Testis (tissue), 2 donors: ENCODE measurements at regions not wholly inside any gene's neighbourhood (a gene's known extent, or its start where the extent isn't known, plus 50 kb on each side); places are given as distances from the start of the nearest gene placed in this dataset.

Experiments
- DNase-seq: peaks from one replicate; pipeline ENCODE4 v3.0.0-alpha.2; 2019
- H3K27ac ChIP-seq, 2 donors: fragments of 200-600 bp; sonication (generic); one replicate each; pipeline ENCODE4 v1.5.1; 2019
- H3K27me3 ChIP-seq: fragments of 200-600 bp; sonication (generic); one replicate; pipeline ENCODE4 v1.5.1; 2019
- H3K36me3 ChIP-seq: fragments of 200-600 bp; sonication (generic); one replicate; pipeline ENCODE4 v1.5.1; 2017; ENCODE audit warnings: low read depth; ENCODE audit errors: missing control alignments
- H3K4me1 ChIP-seq: fragments of 200-600 bp; sonication (generic); one replicate; pipeline ENCODE4 v1.5.1; 2019
- H3K4me3 ChIP-seq, 2 donors: fragments of 200-600 bp; sonication (generic); one replicate each; pipeline ENCODE4 v1.5.1; 2017 to 2019
- H3K9me3 ChIP-seq: fragments of 200-600 bp; sonication (generic); one replicate; pipeline ENCODE4 v1.5.1; 2017
- CTCF ChIP-seq, 3 experiments: fragments of 450-650 bp in 2 of 3; fragments of 200-600 bp in 1 of 3; sonication (generic) in 1 of 3; IDR thresholded peaks; one replicate each; pipeline ENCODE4 v1.5.1; 2016 to 2019; ENCODE audit warnings: antibody characterized with exemption in 3 of 3, mild to moderate bottlenecking in 2 of 3, moderate library complexity in 1 of 3
- POLR2A ChIP-seq: fragments of 450-650 bp; IDR thresholded peaks from one replicate; pipeline ENCODE4 v1.6.1; 2017; ENCODE audit warnings: antibody characterized with exemption, mild to moderate bottlenecking, moderate library complexity
- WGBS, 2 donors: methylation state at CpG; one replicate each; pipeline ENCODE4 v1.1.5; 2018; 5-methylcytosine and 5-hydroxymethylcytosine counted together
- intact Hi-C: fragments of 100-400 bp; cut with DNase I; formaldehyde crosslinking; loops from one replicate; pipeline ENCODE4 v1.15.1; 2023; ENCODE audit warnings: low total_unique reads

GRCh38 chr2:51483720-51484119 lies 451.8 kb upstream of the NRXN1 start:
- H3K9me3 ChIP-seq, result no peaks in the 10 kb centered on the region
- WGBS, 2 donors, result 77 to 80% methylated on average over 1 of the region's 1 CpG
- H3K36me3 ChIP-seq, result no peaks in the 10 kb centered on the region
- intact Hi-C loops, result no loop called here
- no peaks in the 10 kb centered on the region for H3K4me1 ChIP-seq
- no peaks in the 10 kb centered on the region for H3K27me3 ChIP-seq
- H3K4me3 ChIP-seq, result no peak overlapping the region
- no peak for DNase-seq
- TF ChIP-seq POLR2A, result no peak
- TF ChIP-seq CTCF (IDR thresholded peaks at IDR 0.05), result no peak
- H3K27ac ChIP-seq, result no peak overlapping the region

- Histone ChIP-seq H3K4me3 (no peak overlapping the region), H3K9me3 (no peaks in the 10 kb centered on the region), H3K36me3 (no peaks in the 10 kb centered on the region), H3K4me1 (no peaks in the 10 kb centered on the region), H3K27me3 (no peaks in the 10 kb centered on the region), H3K27ac (no peak overlapping the region)
- no peak for DNase-seq
- WGBS, 2 donors, result 81 to 82% methylated on average over 7 of the region's 7 CpGs
- TF ChIP-seq CTCF (IDR thresholded peaks at IDR 0.05), result no peak
- TF ChIP-seq POLR2A, result no peak
- intact Hi-C loops, result no loop called here
These were observed 440.9 kb upstream of the NRXN1 start for GRCh38 chr2:51472783-51473182.

- Histone ChIP-seq H3K36me3 (no peaks in the 10 kb centered on the region), H3K27ac (no peak overlapping the region), H3K4me1 (no peaks in the 10 kb centered on the region), H3K9me3 (no peaks in the 10 kb centered on the region), H3K4me3 (no peak overlapping the region), H3K27me3 (no peaks in the 10 kb centered on the region)
- WGBS, 2 donors, result 86 to 87% methylated on average over 2 of the region's 2 CpGs
- TF ChIP-seq POLR2A (no peak), CTCF (IDR thresholded peaks at IDR 0.05) (no peak)
- intact Hi-C loops, result no loop called here
- DNase-seq, result no peak
These were observed 440.4 kb upstream of the NRXN1 start for GRCh38 chr2:51472300-51472699.

GRCh38 chr2:51469102-51469501 lies 437.2 kb upstream of the NRXN1 start:
- Histone ChIP-seq H3K4me3 (no peak overlapping the region), H3K4me1 (no peaks in the 10 kb centered on the region), H3K27ac (no peak overlapping the region), H3K36me3 (no peaks in the 10 kb centered on the region), H3K27me3 (no peaks in the 10 kb centered on the region), H3K9me3 (no peaks in the 10 kb centered on the region)
- TF ChIP-seq CTCF (IDR thresholded peaks at IDR 0.05) (no peak), POLR2A (no peak)
- intact Hi-C loops, result no loop called here
- 81 to 90% methylated on average over 4 of the region's 4 CpGs for WGBS, 2 donors
- DNase-seq, result no peak

GRCh38 chr2:51465326-51465725 lies 433.4 kb upstream of the NRXN1 start:
- no peak for TF ChIP-seq POLR2A
- no peak for TF ChIP-seq CTCF (IDR thresholded peaks at IDR 0.05)
- Histone ChIP-seq H3K27ac (no peak overlapping the region), H3K36me3 (no peaks in the 10 kb centered on the region), H3K9me3 (no peaks in the 10 kb centered on the region), H3K4me1 (no peaks in the 10 kb centered on the region), H3K27me3 (no peaks in the 10 kb centered on the region), H3K4me3 (no peak overlapping the region)
- 38 to 46% methylated on average over 4 of the region's 4 CpGs for whole genome bisulfite sequencing, 2 donors
- intact Hi-C loops, result no loop called here
- DNase-seq, result no peak
